ENCODE measurements at regions not wholly inside any gene's neighbourhood (a gene's known extent, or its start where the extent isn't known, plus 50 kb on each side); places are given as distances from the start of the nearest gene placed in this dataset.

GRCh38 chr17:72526769-72527168, 405.9 kb downstream of the SOX9 start:
- Histone ChIP-seq H3K36me3 (no peaks in the 10 kb centered on the region), H3K4me3 (no peak overlapping the region), H3K27ac (no peak overlapping the region), H3K9me3 (no peaks in the 10 kb centered on the region), H3K4me1 (peaks cover 0 to 15% (median 0%) of the 10 kb centered on the region in 4 donors), H3K27me3 (no peaks in the 10 kb centered on the region)
- TF ChIP-seq POLR2A (IDR thresholded peaks at IDR 0.05) (no peak), CTCF (IDR thresholded peaks at IDR 0.05) (no peak)
- no peak for DNase-seq

GRCh38 chr17:72527789-72528188, 407.0 kb downstream of the SOX9 start:
- Histone ChIP-seq H3K27me3 (no peaks in the 10 kb centered on the region), H3K36me3 (no peaks in the 10 kb centered on the region), H3K4me1 (peaks cover 0 to 15% (median 0%) of the 10 kb centered on the region in 4 donors), H3K4me3 (no peak overlapping the region), H3K27ac (peak overlapping the region in 1 of 4 donors; percentile 55), H3K9me3 (no peaks in the 10 kb centered on the region)
- TF ChIP-seq CTCF (IDR thresholded peaks at IDR 0.05): no peak
- TF ChIP-seq POLR2A (IDR thresholded peaks at IDR 0.05): no peak
- peak in 1 of 3 donors; percentile 67 for DNase-seq

GRCh38 chr17:72528683-72529082, 407.9 kb downstream of the SOX9 start:
- TF ChIP-seq CTCF (IDR thresholded peaks at IDR 0.05): no peak
- no peak for TF ChIP-seq POLR2A (IDR thresholded peaks at IDR 0.05)
- Histone ChIP-seq H3K36me3 (no peaks in the 10 kb centered on the region), H3K4me3 (no peak overlapping the region), H3K27ac (no peak overlapping the region), H3K9me3 (no peaks in the 10 kb centered on the region), H3K4me1 (peaks cover 0 to 15% (median 0%) of the 10 kb centered on the region in 4 donors), H3K27me3 (no peaks in the 10 kb centered on the region)
- DNase-seq: no peak

GRCh38 chr17:72529386-72529785, 408.6 kb downstream of the SOX9 start:
- peaks cover 0 to 15% (median 0%) of the 10 kb centered on the region in 4 donors for H3K4me1 ChIP-seq
- no peaks in the 10 kb centered on the region for H3K36me3 ChIP-seq
- H3K9me3 ChIP-seq: peaks cover 0 to under 1% (median 0%) of the 10 kb centered on the region in 4 donors
- no peak overlapping the region for H3K4me3 ChIP-seq
- DNase-seq: no peak
- no peaks in the 10 kb centered on the region for H3K27me3 ChIP-seq
- H3K27ac ChIP-seq: no peak overlapping the region
- TF ChIP-seq POLR2A (IDR thresholded peaks at IDR 0.05): no peak
- peak in 1 of 6 experiments; percentile 9 for TF ChIP-seq CTCF (IDR thresholded peaks at IDR 0.05)

- DNase-seq: no peak
- Histone ChIP-seq H3K36me3 (no peaks in the 10 kb centered on the region), H3K27me3 (no peaks in the 10 kb centered on the region), H3K4me1 (peaks cover 0 to 11% (median 0%) of the 10 kb centered on the region in 4 donors), H3K27ac (no peak overlapping the region), H3K4me3 (no peak overlapping the region), H3K9me3 (peaks cover 0 to 2% (median 0%) of the 10 kb centered on the region in 4 donors)
- TF ChIP-seq POLR2A (IDR thresholded peaks at IDR 0.05) (no peak), CTCF (IDR thresholded peaks at IDR 0.05) (no peak)
Measured at GRCh38 chr17:72530454-72530853, 409.6 kb downstream of the SOX9 start.

GRCh38 chr17:72531729-72532128, 410.9 kb downstream of the SOX9 start:
- Histone ChIP-seq H3K27me3 (no peaks in the 10 kb centered on the region), H3K4me3 (no peak overlapping the region), H3K4me1 (no peaks in the 10 kb centered on the region), H3K9me3 (peaks cover 0 to 2% (median 0%) of the 10 kb centered on the region in 4 donors), H3K36me3 (no peaks in the 10 kb centered on the region), H3K27ac (no peak overlapping the region)
- TF ChIP-seq CTCF (IDR thresholded peaks at IDR 0.05) (no peak), POLR2A (IDR thresholded peaks at IDR 0.05) (no peak)
- no peak for DNase-seq

All from Peyer's patch (tissue), 4 donors.